ENCODE measurements at regions not wholly inside any gene's neighbourhood (a gene's known extent, or its start where the extent isn't known, plus 50 kb on each side); places are given as distances from the start of the nearest gene placed in this dataset.

GRCh38 chr6:90739339-90739738 is 152.5 kb upstream of the MAP3K7 start:
- H3K4me3 Mint-ChIP-seq, result no peak overlapping the region
- H3K27ac Mint-ChIP-seq, result no peak overlapping the region
- H3K9me3 Mint-ChIP-seq, result peaks cover 16% of the 10 kb centered on the region
- H3K27me3 Mint-ChIP-seq, result peaks cover 0 to 14% of the 10 kb centered on the region in 2 donors
- no peak for DNase-seq (ENCODE audit: low spot score)
- ATAC-seq, result no peak
- no peaks in the 10 kb centered on the region for H3K36me3 Mint-ChIP-seq
- no peaks in the 10 kb centered on the region for H3K4me1 Mint-ChIP-seq (ENCODE audit: low read depth in 2 of 2)

- H3K27ac Mint-ChIP-seq, result no peak overlapping the region
- H3K4me3 Mint-ChIP-seq, result no peak overlapping the region
- H3K36me3 Mint-ChIP-seq, result no peaks in the 10 kb centered on the region
Measured at GRCh38 chr6:90730151-90730673, 143.3 kb upstream of the MAP3K7 start.

DNA sequence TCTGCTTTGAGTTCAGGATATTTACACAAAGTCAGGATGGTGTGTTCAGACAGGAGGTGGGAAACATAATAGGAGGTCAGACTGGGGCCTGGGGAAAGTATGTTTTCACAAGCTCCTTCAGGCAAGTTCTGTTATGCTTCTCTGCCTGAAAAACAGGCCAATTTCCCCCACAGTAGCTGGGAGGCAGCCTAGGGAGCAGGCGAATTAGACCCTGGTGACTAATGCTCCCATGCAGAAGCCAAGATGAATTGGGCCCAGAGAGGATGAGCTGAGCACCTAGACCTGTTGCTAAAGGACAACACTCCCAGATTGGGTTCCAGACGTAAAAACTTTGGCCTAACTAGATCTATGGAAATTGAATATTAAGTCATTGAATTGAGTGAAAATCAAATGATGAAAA is 142.2 kb upstream of the MAP3K7 start:
- DNase-seq (ENCODE audit: low spot score) (no peak), ATAC-seq (no peak)
- H3K27me3 Mint-ChIP-seq, result peaks cover 0 to 8% of the 10 kb centered on the region in 2 donors
- peaks cover 3% of the 10 kb centered on the region for H3K9me3 Mint-ChIP-seq
- no peaks in the 10 kb centered on the region for H3K4me1 Mint-ChIP-seq (ENCODE audit: low read depth in 2 of 2)
- H3K27ac Mint-ChIP-seq, result no peak overlapping the region
- no peaks in the 10 kb centered on the region for H3K36me3 Mint-ChIP-seq
- no peak overlapping the region for H3K4me3 Mint-ChIP-seq

More at GRCh38 chr6:90730151-90730673, 143.3 kb upstream of the MAP3K7 start:
- H3K27me3 Mint-ChIP-seq, result peaks cover 0 to 8% of the 10 kb centered on the region in 2 donors
- H3K4me1 Mint-ChIP-seq (ENCODE audit: low read depth in 2 of 2), result no peaks in the 10 kb centered on the region
- ATAC-seq, result no peak
- H3K9me3 Mint-ChIP-seq, result peaks cover 8% of the 10 kb centered on the region
- DNase-seq (ENCODE audit: low spot score), result no peak

DNA sequence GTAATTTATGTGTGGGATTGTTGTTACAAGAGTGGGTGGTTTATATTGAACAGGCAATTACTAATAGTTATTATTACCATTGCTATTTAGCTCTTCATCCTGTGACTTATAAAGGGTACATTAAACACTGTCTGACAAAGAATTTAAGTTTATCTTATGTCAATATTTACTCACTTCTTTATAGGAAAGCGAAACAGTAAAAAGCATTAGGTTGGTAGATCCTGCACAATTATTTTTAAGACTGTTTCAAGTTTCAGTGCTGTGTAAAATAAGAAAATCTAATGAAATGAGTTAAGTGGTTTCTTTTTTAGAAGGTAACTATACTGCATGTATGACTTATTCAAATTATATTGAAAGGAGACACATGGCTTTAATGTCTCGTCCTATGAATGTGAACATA is 135.8 kb upstream of the MAP3K7 start:
- ATAC-seq, result no peak
- H3K4me3 Mint-ChIP-seq, result no peak overlapping the region
- no peak overlapping the region for H3K27ac Mint-ChIP-seq
- no peaks in the 10 kb centered on the region for H3K4me1 Mint-ChIP-seq (ENCODE audit: low read depth in 2 of 2)
- H3K27me3 Mint-ChIP-seq, result peaks cover 8 to 10% of the 10 kb centered on the region in 2 donors
- DNase-seq (ENCODE audit: low spot score), result no peak
- H3K9me3 Mint-ChIP-seq, result no peaks in the 10 kb centered on the region
- H3K36me3 Mint-ChIP-seq, result no peaks in the 10 kb centered on the region

- ATAC-seq (no peak), DNase-seq (ENCODE audit: low spot score) (no peak)
- Mint-ChIP-seq H3K4me1 (ENCODE audit: low read depth in 2 of 2) (no peaks in the 10 kb centered on the region), H3K27ac (no peak overlapping the region), H3K36me3 (no peaks in the 10 kb centered on the region), H3K27me3 (peaks cover 0 to 14% of the 10 kb centered on the region in 2 donors), H3K4me3 (no peak overlapping the region), H3K9me3 (no peaks in the 10 kb centered on the region)
Measured at GRCh38 chr6:90720404-90720803, 133.5 kb upstream of the MAP3K7 start.

DNA sequence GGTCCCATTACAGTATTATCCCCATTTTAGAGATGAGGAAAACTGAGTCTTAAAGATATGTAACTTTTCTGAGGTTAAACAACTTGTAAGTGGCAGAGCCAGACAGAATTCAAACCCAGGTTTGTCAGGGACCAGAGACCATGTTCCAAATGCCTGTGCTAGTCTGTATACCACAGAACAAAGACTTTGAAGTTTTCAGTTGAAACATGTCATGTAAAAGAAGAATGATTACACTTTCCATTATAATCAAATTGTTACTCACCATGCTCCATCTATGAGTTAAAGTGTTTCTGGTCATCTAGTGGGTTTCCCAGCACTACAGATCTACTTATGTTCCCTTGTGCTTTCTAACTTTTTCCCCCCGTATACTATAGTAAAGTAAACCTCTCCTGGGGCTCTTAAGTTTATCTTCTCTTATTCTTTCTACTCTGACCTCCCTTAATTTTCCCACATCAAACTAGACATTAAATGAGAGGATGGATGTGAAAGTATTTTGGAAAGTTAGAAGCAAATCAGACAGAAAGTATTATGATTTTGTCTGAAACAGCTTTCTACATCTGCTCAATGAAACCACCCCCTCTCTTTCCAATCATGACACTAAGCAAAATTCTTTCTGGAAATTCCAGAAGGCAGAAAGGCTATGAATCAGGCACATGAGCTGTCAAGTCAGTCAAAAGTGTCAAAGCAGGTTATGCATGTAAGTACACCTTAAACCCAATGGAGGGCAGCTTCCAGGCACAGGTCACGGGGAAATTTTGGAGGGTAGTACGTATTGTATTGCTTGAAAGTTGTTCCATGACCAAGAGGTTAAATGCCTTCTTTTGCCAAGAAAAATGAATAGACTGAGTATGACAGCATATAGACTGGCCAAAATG is 132.7 kb upstream of the MAP3K7 start:
- no peaks in the 10 kb centered on the region for H3K9me3 Mint-ChIP-seq
- H3K27me3 Mint-ChIP-seq, result peaks cover 0 to 17% of the 10 kb centered on the region in 2 donors
- no peak for DNase-seq (ENCODE audit: low spot score)

DNA sequence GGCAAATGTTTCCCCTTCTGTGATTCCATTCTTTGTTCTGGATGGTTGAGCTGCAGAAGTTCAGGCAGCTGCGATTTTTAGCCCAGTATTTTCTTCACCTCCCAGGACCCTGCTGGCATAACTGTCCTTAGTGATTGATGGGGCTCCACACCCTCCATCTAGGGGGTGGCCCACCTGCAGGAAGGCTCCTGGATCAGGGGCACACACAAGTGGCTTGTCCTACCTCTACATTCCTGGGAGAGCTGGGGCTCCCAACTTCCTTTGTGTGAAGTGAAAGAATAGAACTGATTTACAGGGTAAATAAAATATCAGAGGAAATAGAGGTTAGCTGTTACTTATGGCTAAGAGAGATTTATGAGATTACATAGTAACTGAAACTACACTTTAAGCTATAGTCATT is 129.5 kb upstream of the MAP3K7 start:
- Mint-ChIP-seq H3K9me3 (no peaks in the 10 kb centered on the region), H3K27ac (no peak overlapping the region), H3K4me3 (no peak overlapping the region), H3K36me3 (no peaks in the 10 kb centered on the region), H3K4me1 (ENCODE audit: low read depth in 2 of 2) (no peaks in the 10 kb centered on the region), H3K27me3 (peaks cover 7 to 19% of the 10 kb centered on the region in 2 donors)
- DNase-seq (ENCODE audit: low spot score), result no peak
- no peak for ATAC-seq

More for the DNA sequence above, 132.7 kb upstream of the MAP3K7 start:
- no peak overlapping the region for H3K27ac Mint-ChIP-seq
- H3K4me3 Mint-ChIP-seq, result no peak overlapping the region
- no peaks in the 10 kb centered on the region for H3K4me1 Mint-ChIP-seq (ENCODE audit: low read depth in 2 of 2)
- no peaks in the 10 kb centered on the region for H3K36me3 Mint-ChIP-seq
- no peak for ATAC-seq

GRCh38 chr6:90715093-90715655 is 128.3 kb upstream of the MAP3K7 start:
- Mint-ChIP-seq H3K27ac (no peak overlapping the region), H3K4me3 (no peak overlapping the region), H3K36me3 (no peaks in the 10 kb centered on the region), H3K9me3 (no peaks in the 10 kb centered on the region), H3K27me3 (peaks cover 7 to 13% of the 10 kb centered on the region in 2 donors), H3K4me1 (ENCODE audit: low read depth in 2 of 2) (no peaks in the 10 kb centered on the region)
- DNase-seq (ENCODE audit: low spot score) (no peak), ATAC-seq (no peak)

DNA sequence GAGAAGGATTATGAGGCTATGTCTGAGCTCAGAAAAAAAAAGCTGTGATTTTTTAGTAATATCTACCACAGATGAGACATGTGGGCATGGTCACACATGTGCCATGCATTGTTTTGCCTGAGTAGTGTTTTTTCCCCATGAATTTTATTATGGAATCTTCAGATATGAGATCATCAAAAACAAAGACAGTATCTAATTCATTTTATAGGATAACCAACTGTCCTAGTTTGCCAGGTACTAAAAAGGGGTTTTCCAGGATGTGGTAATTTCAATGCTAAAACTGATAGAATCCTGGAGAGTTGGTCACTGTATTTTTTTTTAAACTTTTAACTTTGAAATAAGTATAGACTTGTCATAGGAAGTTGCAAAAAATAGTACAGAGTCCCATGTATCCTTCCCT is 127.4 kb upstream of the MAP3K7 start:
- peaks cover 10 to 14% of the 10 kb centered on the region in 2 donors for H3K27me3 Mint-ChIP-seq
- H3K36me3 Mint-ChIP-seq, result no peaks in the 10 kb centered on the region
- H3K4me1 Mint-ChIP-seq (ENCODE audit: low read depth in 2 of 2), result no peaks in the 10 kb centered on the region
- DNase-seq (ENCODE audit: low spot score) (no peak), ATAC-seq (no peak)
- no peak overlapping the region for H3K4me3 Mint-ChIP-seq
- H3K9me3 Mint-ChIP-seq, result no peaks in the 10 kb centered on the region
- H3K27ac Mint-ChIP-seq, result no peak overlapping the region

DNA sequence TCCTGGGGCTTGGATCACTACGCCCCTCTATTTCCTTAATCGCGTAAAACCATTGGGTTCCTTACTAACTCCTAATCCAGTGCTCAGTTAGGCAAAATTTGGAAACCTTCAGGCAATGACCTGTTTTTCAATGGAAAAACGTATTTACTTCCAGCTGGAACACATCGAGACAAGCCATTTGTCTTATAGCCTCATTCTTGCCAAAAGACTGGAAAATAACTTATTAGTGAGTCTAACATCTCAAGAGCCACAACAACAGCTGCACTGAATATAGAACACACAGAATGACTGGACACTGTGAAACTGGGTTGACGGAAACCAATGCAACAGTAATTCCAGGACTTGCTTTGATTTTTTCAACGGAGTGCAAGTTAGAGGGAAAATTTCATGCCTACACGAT is 125.2 kb upstream of the MAP3K7 start:
- Mint-ChIP-seq H3K27ac (no peak overlapping the region), H3K9me3 (no peaks in the 10 kb centered on the region), H3K36me3 (no peaks in the 10 kb centered on the region), H3K4me3 (no peak overlapping the region), H3K4me1 (ENCODE audit: low read depth in 2 of 2) (no peaks in the 10 kb centered on the region), H3K27me3 (peaks cover 14 to 15% of the 10 kb centered on the region in 2 donors)
- DNase-seq (ENCODE audit: low spot score) (no peak), ATAC-seq (no peak)

DNA sequence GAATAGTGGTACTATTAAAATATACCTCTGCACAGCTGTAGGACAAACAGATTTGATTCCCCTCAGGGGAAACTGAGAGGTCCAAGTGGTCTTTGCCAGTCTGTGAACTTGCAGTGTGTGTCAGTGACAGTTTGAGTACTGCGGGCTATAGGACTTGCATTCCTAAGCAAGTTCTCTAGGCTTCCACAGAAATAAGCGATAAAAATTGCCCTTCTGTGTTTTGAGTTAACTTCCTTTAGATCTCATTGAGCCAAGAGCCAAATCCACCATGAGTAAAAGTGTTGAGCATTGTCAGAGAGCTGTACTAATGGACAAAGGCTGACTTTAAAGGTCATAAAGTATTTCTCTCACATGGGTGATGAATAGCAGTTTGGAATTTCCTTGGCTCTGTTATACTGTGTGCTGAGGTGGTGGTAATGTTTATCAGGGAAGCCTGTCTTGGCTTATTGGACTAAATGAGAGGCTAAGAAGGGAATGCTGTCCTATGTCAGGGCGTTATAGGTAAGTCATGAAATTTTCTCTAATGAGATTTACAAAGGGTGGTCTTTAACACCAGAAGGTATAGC is 122.6 kb upstream of the MAP3K7 start:
- H3K9me3 Mint-ChIP-seq, result no peaks in the 10 kb centered on the region
- DNase-seq (ENCODE audit: low spot score), result no peak
- no peak overlapping the region for H3K4me3 Mint-ChIP-seq
- H3K36me3 Mint-ChIP-seq, result no peaks in the 10 kb centered on the region
- no peak for ATAC-seq
- H3K27ac Mint-ChIP-seq, result no peak overlapping the region
- H3K27me3 Mint-ChIP-seq, result peaks cover 9 to 17% of the 10 kb centered on the region in 2 donors
- no peaks in the 10 kb centered on the region for H3K4me1 Mint-ChIP-seq (ENCODE audit: low read depth in 2 of 2)

- Mint-ChIP-seq H3K27ac (no peak overlapping the region), H3K4me1 (ENCODE audit: low read depth in 2 of 2) (no peaks in the 10 kb centered on the region), H3K27me3 (peaks cover 13 to 19% of the 10 kb centered on the region in 2 donors), H3K4me3 (no peak overlapping the region), H3K9me3 (no peaks in the 10 kb centered on the region), H3K36me3 (no peaks in the 10 kb centered on the region)
- no peak for DNase-seq (ENCODE audit: low spot score)
- no peak for ATAC-seq
Measured at GRCh38 chr6:90708206-90708737, 121.4 kb upstream of the MAP3K7 start.

GRCh38 chr6:90707246-90707645 is 120.4 kb upstream of the MAP3K7 start:
- no peak for ATAC-seq
- no peak overlapping the region for H3K27ac Mint-ChIP-seq
- H3K4me1 Mint-ChIP-seq (ENCODE audit: low read depth in 2 of 2), result no peaks in the 10 kb centered on the region
- no peaks in the 10 kb centered on the region for H3K36me3 Mint-ChIP-seq
- H3K27me3 Mint-ChIP-seq, result peaks cover 11 to 17% of the 10 kb centered on the region in 2 donors
- H3K9me3 Mint-ChIP-seq, result no peaks in the 10 kb centered on the region
- H3K4me3 Mint-ChIP-seq, result no peak overlapping the region
- DNase-seq (ENCODE audit: low spot score), result no peak

DNA sequence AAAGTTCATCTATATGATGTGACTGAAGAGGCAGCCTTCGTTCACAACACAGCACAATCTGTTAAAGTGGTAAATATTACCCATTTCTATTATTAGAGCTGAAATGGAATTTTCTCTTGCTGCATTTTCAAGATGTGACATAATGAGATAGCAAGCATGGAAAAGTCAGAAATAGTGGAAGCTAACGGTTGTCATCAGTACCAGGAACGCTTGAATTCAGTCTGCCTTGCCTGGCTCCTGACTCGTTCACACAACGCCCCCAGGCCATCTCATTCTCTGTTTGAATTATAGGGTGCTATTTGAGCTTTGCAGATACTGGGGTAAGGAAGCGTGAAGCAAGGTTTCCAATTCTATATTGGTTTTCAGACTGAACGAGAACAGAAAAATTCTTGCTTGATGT is 116.5 kb upstream of the MAP3K7 start:
- no peaks in the 10 kb centered on the region for H3K9me3 Mint-ChIP-seq
- peaks cover 0 to 3% of the 10 kb centered on the region in 2 donors for H3K4me1 Mint-ChIP-seq (ENCODE audit: low read depth in 2 of 2)
- no peaks in the 10 kb centered on the region for H3K36me3 Mint-ChIP-seq
- peaks cover 5 to 10% of the 10 kb centered on the region in 2 donors for H3K27me3 Mint-ChIP-seq
- no peak for DNase-seq (ENCODE audit: low spot score)
- H3K27ac Mint-ChIP-seq, result no peak overlapping the region
- no peak for ATAC-seq
- H3K4me3 Mint-ChIP-seq, result no peak overlapping the region

Measured in natural killer cell treated with Interleukin-12 subunit alpha and Interleukin-12 subunit beta and Interleukin-15 and Interleukin-18, amount 100 ng/mL, for 72 hours (primary cell).